ENCODE measurements at regions not wholly inside any gene's neighbourhood (a gene's known extent, or its start where the extent isn't known, plus 50 kb on each side); places are given as distances from the start of the nearest gene placed in this dataset.

DNA sequence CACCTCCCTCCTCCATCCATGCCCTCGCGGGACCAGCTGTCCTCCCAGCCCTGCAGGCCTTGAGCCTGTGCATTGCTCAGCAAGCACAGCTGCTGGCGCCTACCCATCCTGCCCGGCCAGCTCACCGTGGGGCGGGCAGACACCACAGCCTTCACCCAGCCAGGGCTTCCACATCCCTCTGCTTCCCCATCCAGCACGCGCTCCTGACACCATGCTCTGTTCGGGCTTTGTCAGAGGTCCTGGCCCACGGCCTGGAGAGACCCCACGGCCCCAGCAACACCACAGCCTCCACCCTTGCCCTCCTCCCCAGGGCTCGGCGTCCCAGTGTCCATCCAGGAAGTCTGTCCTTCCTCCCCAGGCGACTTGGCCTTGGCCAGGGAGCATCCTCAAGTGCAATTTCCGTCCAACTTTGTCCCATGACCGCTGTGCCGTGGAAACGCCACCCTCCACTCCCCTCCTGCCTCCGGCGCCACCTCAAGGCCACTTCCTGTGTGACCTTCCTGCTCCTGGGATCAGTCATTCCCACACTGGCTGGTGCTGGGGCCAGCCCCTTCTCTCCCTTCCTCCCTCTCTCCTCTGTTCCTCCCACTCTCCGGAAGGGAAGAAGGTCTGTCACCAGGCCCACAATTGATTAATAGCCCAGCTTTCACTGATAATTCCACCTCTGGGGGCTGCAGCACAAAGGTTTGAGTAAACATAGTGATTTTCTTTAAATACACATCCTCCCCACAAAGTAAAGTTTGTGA is 71.5 kb upstream of the SMNDC1 start:
- no peaks in the 10 kb centered on the region for H3K27me3 ChIP-seq (ENCODE audit: insufficient read depth, low read depth)
- H3K9ac ChIP-seq = no peak overlapping the region
- H3K4me2 ChIP-seq = no peak overlapping the region
- TF ChIP-seq, protein P1, sequence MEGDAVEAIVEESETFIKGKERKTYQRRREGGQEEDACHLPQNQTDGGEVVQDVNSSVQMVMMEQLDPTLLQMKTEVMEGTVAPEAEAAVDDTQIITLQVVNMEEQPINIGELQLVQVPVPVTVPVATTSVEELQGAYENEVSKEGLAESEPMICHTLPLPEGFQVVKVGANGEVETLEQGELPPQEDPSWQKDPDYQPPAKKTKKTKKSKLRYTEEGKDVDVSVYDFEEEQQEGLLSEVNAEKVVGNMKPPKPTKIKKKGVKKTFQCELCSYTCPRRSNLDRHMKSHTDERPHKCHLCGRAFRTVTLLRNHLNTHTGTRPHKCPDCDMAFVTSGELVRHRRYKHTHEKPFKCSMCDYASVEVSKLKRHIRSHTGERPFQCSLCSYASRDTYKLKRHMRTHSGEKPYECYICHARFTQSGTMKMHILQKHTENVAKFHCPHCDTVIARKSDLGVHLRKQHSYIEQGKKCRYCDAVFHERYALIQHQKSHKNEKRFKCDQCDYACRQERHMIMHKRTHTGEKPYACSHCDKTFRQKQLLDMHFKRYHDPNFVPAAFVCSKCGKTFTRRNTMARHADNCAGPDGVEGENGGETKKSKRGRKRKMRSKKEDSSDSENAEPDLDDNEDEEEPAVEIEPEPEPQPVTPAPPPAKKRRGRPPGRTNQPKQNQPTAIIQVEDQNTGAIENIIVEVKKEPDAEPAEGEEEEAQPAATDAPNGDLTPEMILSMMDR (conservative IDR thresholded peaks at IDR 0.05; ENCODE audit: low read depth, low read length) = no peak
- H4K20me1 ChIP-seq (ENCODE audit: insufficient read depth) = no peaks in the 10 kb centered on the region
- H3K36me3 ChIP-seq (ENCODE audit: insufficient read depth) = no peaks in the 10 kb centered on the region
- no peak overlapping the region for H3K27ac ChIP-seq
- no peak overlapping the region for H3K4me3 ChIP-seq (IDR thresholded peaks at IDR 0.05; ENCODE audit: insufficient read depth, low read depth, low read length)
- H3K79me2 ChIP-seq (ENCODE audit: insufficient read depth, low read depth) = no peaks in the 10 kb centered on the region
- H3K4me1 ChIP-seq (ENCODE audit: low read depth, poor library complexity, severe bottlenecking) = no peaks in the 10 kb centered on the region
- H2AFZ ChIP-seq (ENCODE audit: low read depth) = no peak overlapping the region

DNA sequence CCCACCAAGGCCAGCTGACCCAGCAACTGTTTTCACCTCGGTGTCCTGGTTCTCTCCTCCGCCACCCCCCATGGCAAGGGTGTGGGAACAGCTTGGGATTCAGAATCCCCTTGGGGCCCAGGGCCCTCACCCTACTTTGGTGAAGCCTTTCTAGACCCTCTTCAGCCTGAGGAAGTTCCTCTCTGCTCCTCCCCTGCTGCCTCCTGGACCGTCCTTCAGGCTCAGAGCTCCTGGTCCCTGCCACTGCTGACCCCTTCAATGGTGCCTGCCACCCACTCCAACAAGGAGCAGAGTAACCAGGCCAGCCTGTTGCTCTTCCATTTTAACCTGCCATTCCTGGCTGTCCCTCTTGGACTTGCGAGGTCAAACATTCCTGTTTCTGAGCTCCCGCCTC is 72.0 kb upstream of the SMNDC1 start:
- H4K20me1 ChIP-seq (ENCODE audit: insufficient read depth) = no peaks in the 10 kb centered on the region
- H2AFZ ChIP-seq (ENCODE audit: low read depth) = no peak overlapping the region
- no peak overlapping the region for H3K9ac ChIP-seq

DNA sequence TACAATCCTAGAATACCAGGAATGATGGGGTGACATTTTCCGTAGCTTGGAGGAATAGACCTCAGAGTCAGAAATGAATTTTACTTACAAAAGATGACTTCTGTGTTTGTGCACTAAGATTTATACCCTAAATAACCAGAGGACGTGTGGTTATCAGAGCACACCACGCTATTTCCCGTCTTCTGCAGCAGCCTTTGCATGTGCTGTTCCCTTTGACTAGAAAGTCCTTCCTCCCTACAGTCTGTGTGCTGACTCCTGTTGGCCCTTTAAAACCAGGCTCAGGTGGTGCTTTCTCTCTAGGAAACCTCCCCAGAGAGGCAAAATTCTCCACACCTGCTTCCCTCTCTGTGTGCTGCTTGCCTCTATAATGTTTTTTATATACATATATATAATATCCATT is 73.3 kb upstream of the SMNDC1 start:
- no peaks in the 10 kb centered on the region for H3K36me3 ChIP-seq (ENCODE audit: insufficient read depth)
- H3K4me2 ChIP-seq = no peak overlapping the region
- no peak overlapping the region for H3K4me3 ChIP-seq (IDR thresholded peaks at IDR 0.05; ENCODE audit: insufficient read depth, low read depth, low read length)
- no peak overlapping the region for H2AFZ ChIP-seq (ENCODE audit: low read depth)
- TF ChIP-seq, protein P1 (conservative IDR thresholded peaks at IDR 0.05; ENCODE audit: low read depth, low read length) = no peak
- no peak overlapping the region for H3K27ac ChIP-seq
- H3K27me3 ChIP-seq (ENCODE audit: insufficient read depth, low read depth) = no peaks in the 10 kb centered on the region
- H4K20me1 ChIP-seq (ENCODE audit: insufficient read depth) = no peaks in the 10 kb centered on the region
- no peaks in the 10 kb centered on the region for H3K4me1 ChIP-seq (ENCODE audit: low read depth, poor library complexity, severe bottlenecking)
- H3K79me2 ChIP-seq (ENCODE audit: insufficient read depth, low read depth) = no peaks in the 10 kb centered on the region
- H3K9ac ChIP-seq = no peak overlapping the region

More for the DNA sequence above, 72.0 kb upstream of the SMNDC1 start:
- Histone ChIP-seq H3K79me2 (ENCODE audit: insufficient read depth, low read depth) (no peaks in the 10 kb centered on the region), H3K4me1 (ENCODE audit: low read depth, poor library complexity, severe bottlenecking) (no peaks in the 10 kb centered on the region), H3K4me2 (no peak overlapping the region), H3K27ac (no peak overlapping the region), H3K4me3 (IDR thresholded peaks at IDR 0.05; ENCODE audit: insufficient read depth, low read depth, low read length) (no peak overlapping the region), H3K36me3 (ENCODE audit: insufficient read depth) (no peaks in the 10 kb centered on the region), H3K27me3 (ENCODE audit: insufficient read depth, low read depth) (no peaks in the 10 kb centered on the region)
- TF ChIP-seq, protein P1 (conservative IDR thresholded peaks at IDR 0.05; ENCODE audit: low read depth, low read length) = no peak

DNA sequence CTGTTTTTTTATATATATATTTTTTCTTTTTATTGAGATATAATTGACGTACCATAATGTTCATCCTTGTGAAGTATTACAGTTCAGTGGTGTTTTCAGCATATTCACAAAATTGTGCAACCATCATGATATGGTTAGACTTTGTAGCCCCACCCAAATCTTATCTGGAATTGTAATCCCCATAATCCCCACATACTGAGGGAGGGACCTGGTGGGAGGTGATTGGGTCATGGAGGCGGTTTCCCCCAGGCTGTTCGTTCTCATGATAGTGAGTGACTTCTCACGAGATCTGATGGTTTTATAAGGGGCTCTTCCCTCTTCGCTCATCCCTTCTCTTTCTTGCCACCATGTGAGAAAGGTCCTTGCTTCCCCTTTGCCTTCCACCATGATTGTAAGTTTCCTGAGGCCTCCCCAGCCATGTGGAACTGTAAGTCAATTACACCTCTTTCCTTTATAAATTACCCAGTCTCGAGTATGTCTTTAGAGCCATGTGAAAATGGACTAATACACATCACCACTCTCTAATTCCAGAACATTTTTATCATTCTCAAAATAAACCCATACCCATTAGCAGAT is 73.9 kb upstream of the SMNDC1 start:
- Histone ChIP-seq H3K27me3 (ENCODE audit: insufficient read depth, low read depth) (no peaks in the 10 kb centered on the region), H3K4me1 (ENCODE audit: low read depth, poor library complexity, severe bottlenecking) (no peaks in the 10 kb centered on the region), H2AFZ (ENCODE audit: low read depth) (no peak overlapping the region), H3K36me3 (ENCODE audit: insufficient read depth) (no peaks in the 10 kb centered on the region), H4K20me1 (ENCODE audit: insufficient read depth) (no peaks in the 10 kb centered on the region), H3K27ac (no peak overlapping the region), H3K79me2 (ENCODE audit: insufficient read depth, low read depth) (no peaks in the 10 kb centered on the region), H3K4me3 (IDR thresholded peaks at IDR 0.05; ENCODE audit: insufficient read depth, low read depth, low read length) (no peak overlapping the region), H3K4me2 (no peak overlapping the region), H3K9ac (no peak overlapping the region)
- TF ChIP-seq, protein P1 (conservative IDR thresholded peaks at IDR 0.05; ENCODE audit: low read depth, low read length) = no peak
